Skeletal muscle satellite cell (primary cell): ENCODE measurements at regions not wholly inside any gene's neighbourhood (a gene's known extent, or its start where the extent isn't known, plus 50 kb on each side); places are given as distances from the start of the nearest gene placed in this dataset.

Experiments used
- H3K27me3 ChIP-seq: 2 replicates; pipeline ENCODE4 v1.7.0; 2013; ENCODE audit warnings: low read length; ENCODE audit not compliant: control insufficient read depth, insufficient read depth
- H3K36me3 ChIP-seq: 2 replicates; pipeline ENCODE4 v1.7.0; 2013; ENCODE audit warnings: mild to moderate bottlenecking, control low read depth, low read length; ENCODE audit not compliant: insufficient read depth
- H3K4me1 ChIP-seq: 2 replicates; pipeline ENCODE4 v1.7.0; 2013; ENCODE audit warnings: low read length; ENCODE audit not compliant: control insufficient read depth, insufficient read depth
- H3K4me2 ChIP-seq: 2 replicates; pipeline ENCODE4 v1.7.0; 2013; ENCODE audit warnings: mild to moderate bottlenecking, low read length
- H3K4me3 ChIP-seq: 2 replicates; pipeline ENCODE4 v1.7.0; 2013; ENCODE audit warnings: low read length
- H3K9ac ChIP-seq: 2 replicates; pipeline ENCODE4 v1.7.0; 2013; ENCODE audit warnings: mild to moderate bottlenecking, low read depth, low read length, moderate library complexity
- H3K9me3 ChIP-seq: replicated peaks from 2 replicates; pipeline ENCODE4 v1.7.0; 2013; ENCODE audit warnings: mild to moderate bottlenecking, control low read depth, low read length

GRCh38 chr3:22982981-22983587, 220.0 kb upstream of the UBE2E2 start:
- Histone ChIP-seq H3K4me1 (peaks cover 2% of the 10 kb centered on the region), H3K36me3 (no peaks in the 10 kb centered on the region), H3K27me3 (peaks cover 2% of the 10 kb centered on the region), H3K9ac (no peak overlapping the region), H3K9me3 (no peaks in the 10 kb centered on the region), H3K4me3 (no peak overlapping the region), H3K4me2 (no peak overlapping the region)

DNA sequence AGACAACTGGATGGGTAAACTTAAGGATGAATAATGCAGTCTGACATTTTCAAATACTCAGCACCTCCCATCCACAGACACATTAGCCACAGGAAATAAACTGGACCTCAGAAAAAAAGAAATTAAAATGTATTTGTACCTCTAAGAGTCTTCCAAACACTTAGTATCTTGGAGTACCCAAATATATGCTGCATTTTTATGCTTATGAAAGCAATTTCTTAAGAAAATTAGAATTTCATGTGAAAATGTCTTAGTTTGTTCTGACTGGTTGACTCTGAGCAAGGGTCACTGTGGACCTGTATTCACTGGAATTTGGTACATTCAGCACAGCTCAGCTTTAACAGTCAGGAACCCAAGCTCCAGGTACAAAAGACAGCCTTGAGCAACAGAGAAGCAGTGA, 216.2 kb upstream of the UBE2E2 start:
- H3K4me2 ChIP-seq: no peak overlapping the region
- no peak overlapping the region for H3K9ac ChIP-seq
- no peaks in the 10 kb centered on the region for H3K9me3 ChIP-seq
- H3K36me3 ChIP-seq: no peaks in the 10 kb centered on the region
- H3K4me1 ChIP-seq: no peaks in the 10 kb centered on the region
- peaks cover 2% of the 10 kb centered on the region for H3K27me3 ChIP-seq
- no peak overlapping the region for H3K4me3 ChIP-seq

DNA sequence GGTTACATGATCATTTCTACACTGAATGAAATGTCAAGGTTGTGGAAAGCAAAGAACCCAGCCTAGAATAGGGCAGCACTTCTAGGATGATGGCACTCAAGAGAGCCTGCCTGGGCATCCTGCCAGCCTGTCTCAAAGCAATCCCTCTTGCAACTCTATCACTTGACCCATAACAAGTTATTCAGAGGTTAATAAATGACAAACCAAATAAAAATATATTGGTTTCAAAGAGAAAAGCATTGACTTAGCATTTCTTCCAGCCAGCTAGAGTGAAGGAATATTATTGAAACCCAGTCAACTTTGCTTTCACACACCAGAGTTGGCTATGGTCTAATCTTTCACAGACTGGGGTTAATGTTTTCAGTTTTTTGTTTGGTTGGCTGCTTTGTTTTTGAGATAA, 214.6 kb upstream of the UBE2E2 start:
- H3K9me3 ChIP-seq: no peaks in the 10 kb centered on the region
- H3K4me2 ChIP-seq: no peak overlapping the region
- H3K9ac ChIP-seq: no peak overlapping the region
- H3K4me3 ChIP-seq: no peak overlapping the region
- H3K36me3 ChIP-seq: no peaks in the 10 kb centered on the region
- H3K27me3 ChIP-seq: peaks cover 2% of the 10 kb centered on the region
- H3K4me1 ChIP-seq: no peaks in the 10 kb centered on the region

- H3K27me3 ChIP-seq: peaks cover 2% of the 10 kb centered on the region
- H3K4me1 ChIP-seq: no peaks in the 10 kb centered on the region
- no peak overlapping the region for H3K4me2 ChIP-seq
Observed at GRCh38 chr3:22989716-22990115, 213.4 kb upstream of the UBE2E2 start.

GRCh38 chr3:22990291-22991200, 212.6 kb upstream of the UBE2E2 start:
- Histone ChIP-seq H3K36me3 (no peaks in the 10 kb centered on the region), H3K27me3 (peaks cover 3% of the 10 kb centered on the region), H3K9me3 (no peaks in the 10 kb centered on the region)

More at GRCh38 chr3:22989716-22990115, 213.4 kb upstream of the UBE2E2 start:
- Histone ChIP-seq H3K36me3 (no peaks in the 10 kb centered on the region), H3K9me3 (no peaks in the 10 kb centered on the region), H3K4me3 (no peak overlapping the region), H3K9ac (no peak overlapping the region)

GRCh38 chr3:22994781-22995180, 208.3 kb upstream of the UBE2E2 start:
- H3K4me2 ChIP-seq: no peak overlapping the region
- no peaks in the 10 kb centered on the region for H3K9me3 ChIP-seq
- peaks cover 11% of the 10 kb centered on the region for H3K27me3 ChIP-seq
- H3K36me3 ChIP-seq: no peaks in the 10 kb centered on the region
- no peak overlapping the region for H3K9ac ChIP-seq
- no peak overlapping the region for H3K4me3 ChIP-seq
- H3K4me1 ChIP-seq: no peaks in the 10 kb centered on the region

More at GRCh38 chr3:22990291-22991200, 212.6 kb upstream of the UBE2E2 start:
- Histone ChIP-seq H3K4me1 (no peaks in the 10 kb centered on the region), H3K4me3 (no peak overlapping the region), H3K9ac (no peak overlapping the region), H3K4me2 (no peak overlapping the region)

- Histone ChIP-seq H3K4me1 (no peaks in the 10 kb centered on the region), H3K27me3 (peaks cover 11% of the 10 kb centered on the region), H3K36me3 (no peaks in the 10 kb centered on the region), H3K4me3 (no peak overlapping the region), H3K9ac (no peak overlapping the region), H3K9me3 (no peaks in the 10 kb centered on the region), H3K4me2 (no peak overlapping the region)
Observed at GRCh38 chr3:22996920-22997571, 206.1 kb upstream of the UBE2E2 start.

DNA sequence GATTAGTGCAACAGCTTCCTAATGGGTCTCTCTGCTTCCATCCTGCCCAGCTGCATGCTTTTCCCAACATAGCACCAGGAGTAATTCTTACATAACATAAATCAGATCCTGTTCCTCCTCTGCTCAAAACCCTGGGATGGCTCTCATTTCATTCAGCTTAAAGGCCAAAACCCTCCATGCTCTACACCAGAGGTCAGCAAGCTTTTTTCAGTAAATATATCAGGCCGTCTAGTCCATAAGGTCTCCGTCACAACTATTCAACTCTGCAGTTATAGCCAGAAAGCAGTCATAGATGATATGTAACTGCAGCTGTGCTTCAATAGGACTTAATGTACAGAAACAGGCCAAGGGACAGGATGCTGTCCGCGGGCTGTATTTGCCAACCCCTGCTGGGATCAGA, 202.8 kb upstream of the UBE2E2 start:
- no peak overlapping the region for H3K4me3 ChIP-seq
- peaks cover 8% of the 10 kb centered on the region for H3K4me1 ChIP-seq
- H3K4me2 ChIP-seq: no peak overlapping the region
- H3K27me3 ChIP-seq: peaks cover 11% of the 10 kb centered on the region
- H3K9ac ChIP-seq: no peak overlapping the region
- no peaks in the 10 kb centered on the region for H3K9me3 ChIP-seq
- H3K36me3 ChIP-seq: no peaks in the 10 kb centered on the region

- Histone ChIP-seq H3K9me3 (no peaks in the 10 kb centered on the region), H3K27me3 (peaks cover 6% of the 10 kb centered on the region), H3K36me3 (no peaks in the 10 kb centered on the region), H3K4me1 (peaks cover 15% of the 10 kb centered on the region), H3K4me2 (no peak overlapping the region), H3K4me3 (no peak overlapping the region), H3K9ac (no peak overlapping the region)
Observed at GRCh38 chr3:23002151-23002550, 201.0 kb upstream of the UBE2E2 start.

- H3K9me3 ChIP-seq: no peaks in the 10 kb centered on the region
- no peaks in the 10 kb centered on the region for H3K36me3 ChIP-seq
- no peak overlapping the region for H3K4me2 ChIP-seq
- H3K4me1 ChIP-seq: peaks cover 24% of the 10 kb centered on the region
- no peak overlapping the region for H3K4me3 ChIP-seq
- no peak overlapping the region for H3K9ac ChIP-seq
- peaks cover 6% of the 10 kb centered on the region for H3K27me3 ChIP-seq
Observed at GRCh38 chr3:23002836-23003732, 200.0 kb upstream of the UBE2E2 start.

DNA sequence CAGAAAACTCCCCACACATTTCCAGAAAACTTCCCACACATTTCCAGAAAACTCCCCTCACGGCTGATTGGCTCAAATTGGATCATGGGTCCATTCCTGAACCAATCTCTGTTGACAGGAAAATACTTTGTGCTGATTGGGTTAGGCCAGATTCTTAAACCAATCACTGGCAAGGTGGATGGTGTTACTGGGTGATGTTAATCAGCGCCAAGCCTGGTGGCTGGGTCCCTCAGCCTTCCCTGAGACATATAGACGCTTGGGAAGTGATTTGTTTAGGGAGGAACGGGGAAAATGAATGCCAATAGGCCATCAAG, 199.4 kb upstream of the UBE2E2 start:
- Histone ChIP-seq H3K27me3 (peaks cover 6% of the 10 kb centered on the region), H3K9me3 (no peaks in the 10 kb centered on the region), H3K4me2 (no peak overlapping the region), H3K36me3 (no peaks in the 10 kb centered on the region), H3K9ac (no peak overlapping the region), H3K4me1 (peaks cover 24% of the 10 kb centered on the region), H3K4me3 (no peak overlapping the region)
